ENCODE measurements at regions not wholly inside any gene's neighbourhood (a gene's known extent, or its start where the extent isn't known, plus 50 kb on each side); places are given as distances from the start of the nearest gene placed in this dataset.

GRCh38 chr11:13091373-13091772 lies 82.3 kb downstream of the RASSF10 start:
- no peaks in the 10 kb centered on the region for H3K9me3 ChIP-seq
- intact Hi-C loops (cut with DNase I): no loop called here
- H3K4me1 ChIP-seq: no peaks in the 10 kb centered on the region
- no peaks in the 10 kb centered on the region for H3K36me3 ChIP-seq
- H3K4me3 ChIP-seq: no peak overlapping the region
- H3K27me3 ChIP-seq: no peaks in the 10 kb centered on the region
- TF ChIP-seq CTCF (IDR thresholded peaks at IDR 0.05) (no peak), POLR2A (IDR thresholded peaks at IDR 0.05) (no peak), POLR2AphosphoS5 (IDR thresholded peaks at IDR 0.05; ENCODE audit: insufficient read depth in 1 of 2, low read depth in 1 of 2) (no peak)
- peak in 1 of 2 donors; percentile 29 for DNase-seq (ENCODE audit: extremely low spot score in 2 of 2)
- H3K27ac ChIP-seq: no peak overlapping the region

- H3K27ac ChIP-seq: no peak overlapping the region
- intact Hi-C loops (cut with DNase I): no loop called here
These were observed 82.7 kb downstream of the RASSF10 start for GRCh38 chr11:13091804-13092203.

GRCh38 chr11:13094930-13095687 lies 86.0 kb downstream of the RASSF10 start:
- peaks cover 11% of the 10 kb centered on the region for H3K4me1 ChIP-seq
- H3K9me3 ChIP-seq: no peaks in the 10 kb centered on the region
- no peak overlapping the region for H3K27ac ChIP-seq
- H3K27me3 ChIP-seq: no peaks in the 10 kb centered on the region
- DNase-seq (ENCODE audit: extremely low spot score in 2 of 2): no peak
- no peaks in the 10 kb centered on the region for H3K36me3 ChIP-seq
- TF ChIP-seq CTCF (IDR thresholded peaks at IDR 0.05): no peak
- TF ChIP-seq POLR2A (IDR thresholded peaks at IDR 0.05): no peak
- no peak for TF ChIP-seq POLR2AphosphoS5 (IDR thresholded peaks at IDR 0.05; ENCODE audit: insufficient read depth in 1 of 2, low read depth in 1 of 2)
- intact Hi-C loops (cut with DNase I): no loop called here
- H3K4me3 ChIP-seq: no peak overlapping the region

More at GRCh38 chr11:13091804-13092203, 82.7 kb downstream of the RASSF10 start:
- Histone ChIP-seq H3K4me3 (no peak overlapping the region), H3K9me3 (no peaks in the 10 kb centered on the region), H3K27me3 (no peaks in the 10 kb centered on the region), H3K36me3 (no peaks in the 10 kb centered on the region), H3K4me1 (no peaks in the 10 kb centered on the region)
- DNase-seq (ENCODE audit: extremely low spot score in 2 of 2): no peak
- TF ChIP-seq CTCF (IDR thresholded peaks at IDR 0.05): no peak
- no peak for TF ChIP-seq POLR2A (IDR thresholded peaks at IDR 0.05)
- no peak for TF ChIP-seq POLR2AphosphoS5 (IDR thresholded peaks at IDR 0.05; ENCODE audit: insufficient read depth in 1 of 2, low read depth in 1 of 2)

GRCh38 chr11:13098063-13098462 lies 88.9 kb downstream of the RASSF10 start:
- TF ChIP-seq POLR2AphosphoS5 (IDR thresholded peaks at IDR 0.05; ENCODE audit: insufficient read depth in 1 of 2, low read depth in 1 of 2) (peak in 1 of 2 donors; percentile 52), POLR2A (IDR thresholded peaks at IDR 0.05) (no peak), CTCF (IDR thresholded peaks at IDR 0.05) (no peak)
- peak in 1 of 2 donors; percentile 79 for DNase-seq (ENCODE audit: extremely low spot score in 2 of 2)
- Histone ChIP-seq H3K27me3 (no peaks in the 10 kb centered on the region), H3K9me3 (no peaks in the 10 kb centered on the region), H3K4me1 (peaks cover 11% of the 10 kb centered on the region), H3K4me3 (no peak overlapping the region), H3K36me3 (no peaks in the 10 kb centered on the region), H3K27ac (no peak overlapping the region)
- intact Hi-C loops (cut with DNase I): no loop called here

- no peak for TF ChIP-seq POLR2A (IDR thresholded peaks at IDR 0.05)
- TF ChIP-seq CTCF (IDR thresholded peaks at IDR 0.05): no peak
- TF ChIP-seq POLR2AphosphoS5 (IDR thresholded peaks at IDR 0.05; ENCODE audit: insufficient read depth in 1 of 2, low read depth in 1 of 2): no peak
- no peak overlapping the region for H3K4me3 ChIP-seq
- H3K9me3 ChIP-seq: no peaks in the 10 kb centered on the region
- H3K4me1 ChIP-seq: peaks cover 11% of the 10 kb centered on the region
- DNase-seq (ENCODE audit: extremely low spot score in 2 of 2): no peak
- no peaks in the 10 kb centered on the region for H3K27me3 ChIP-seq
- intact Hi-C loops (cut with DNase I): no loop called here
- no peaks in the 10 kb centered on the region for H3K36me3 ChIP-seq
- no peak overlapping the region for H3K27ac ChIP-seq
These were observed 89.6 kb downstream of the RASSF10 start for GRCh38 chr11:13098616-13099289.

All from vagina (tissue), 2 donors.